ENCODE measurements at regions not wholly inside any gene's neighbourhood (a gene's known extent, or its start where the extent isn't known, plus 50 kb on each side); places are given as distances from the start of the nearest gene placed in this dataset.

- POLR2A ChIA-PET = no interaction called here
- CTCF ChIA-PET = no interaction called here
- Mint-ChIP-seq H3K4me3 (no peak overlapping the region), H3K4me1 (peaks cover 21% of the 10 kb centered on the region), H3K27me3 (ENCODE audit: low read depth) (no peaks in the 10 kb centered on the region), H3K9me3 (peaks cover 4% of the 10 kb centered on the region; the same call in 1 of the 2 replicates), H3K36me3 (no peaks in the 10 kb centered on the region), H3K27ac (no peak overlapping the region)
- TF ChIP-seq CDX4 (CRISPR knock-in tag; IDR thresholded peaks at IDR 0.05; ENCODE audit: borderline replicate concordance) (no peak), JUN (CRISPR knock-in tag; IDR thresholded peaks at IDR 0.05) (no peak), ZNF121 (CRISPR knock-in tag; IDR thresholded peaks at IDR 0.05) (no peak), GTF2I (CRISPR knock-in tag; conservative IDR thresholded peaks at IDR 0.05) (no peak), STAT6 (CRISPR knock-in tag; conservative IDR thresholded peaks at IDR 0.05; ENCODE audit: low read depth) (no peak), PRRX2 (CRISPR knock-in tag; IDR thresholded peaks at IDR 0.05) (no peak), ZNF671 (CRISPR knock-in tag; IDR thresholded peaks at IDR 0.05) (no peak), PREB (CRISPR knock-in tag; IDR thresholded peaks at IDR 0.05; ENCODE audit: borderline replicate concordance) (no peak), ERG (CRISPR knock-in tag; IDR thresholded peaks at IDR 0.05) (no peak), FOXK1 (CRISPR knock-in tag; IDR thresholded peaks at IDR 0.05) (no peak), NFATC4 (CRISPR knock-in tag; IDR thresholded peaks at IDR 0.05) (no peak), ZNF281 (CRISPR knock-in tag; IDR thresholded peaks at IDR 0.05) (no peak), FOXP1 (CRISPR knock-in tag; IDR thresholded peaks at IDR 0.05; ENCODE audit: borderline replicate concordance) (no peak), CTCF (IDR thresholded peaks at IDR 0.05) (no peak)
- no peak for DNase-seq (ENCODE audit: low spot score)
- no peak for ATAC-seq
Observed at GRCh38 chr13:73547239-73547638, 488.4 kb downstream of the KLF5 start.

- no peak overlapping the region for H3K4me3 Mint-ChIP-seq
- no peaks in the 10 kb centered on the region for H3K36me3 Mint-ChIP-seq
- DNase-seq (ENCODE audit: low spot score) (no peak), ATAC-seq (no peak)
- peaks cover 9% of the 10 kb centered on the region for H3K4me1 Mint-ChIP-seq
- H3K9me3 Mint-ChIP-seq = no peaks in the 10 kb centered on the region
- ChIA-PET CTCF (no interaction called here), POLR2A (no interaction called here)
- TF ChIP-seq PREB (CRISPR knock-in tag; IDR thresholded peaks at IDR 0.05; ENCODE audit: borderline replicate concordance) = no peak
- no peak overlapping the region for H3K27ac Mint-ChIP-seq
- H3K27me3 Mint-ChIP-seq (ENCODE audit: low read depth) = no peaks in the 10 kb centered on the region
Observed at GRCh38 chr13:73544175-73544574, 485.4 kb downstream of the KLF5 start.

All from WTC11 (cell line).